ENCODE measurements at regions not wholly inside any gene's neighbourhood (a gene's known extent, or its start where the extent isn't known, plus 50 kb on each side); places are given as distances from the start of the nearest gene placed in this dataset.
"Not testable (repeated sequence)": the region's sequence is repeated elsewhere in the genome, so short reads cannot be mapped to it uniquely, and the experiment has no call there.

- no peak for DNase-seq (ENCODE audit: low read depth, low spot score)
Observed at GRCh38 chr14:48723841-48724495, 862.2 kb downstream of the RPS29 start.

- no peak for DNase-seq (ENCODE audit: low read depth, low spot score)
Observed at GRCh38 chr14:48714366-48714765, 871.8 kb downstream of the RPS29 start.

- no peak for DNase-seq (ENCODE audit: low read depth, low spot score)
Observed at GRCh38 chr14:48710133-48710532, 876.0 kb downstream of the RPS29 start.

GRCh38 chr14:48709277-48709785, 876.8 kb downstream of the RPS29 start:
- no peak for DNase-seq (ENCODE audit: low read depth, low spot score)

GRCh38 chr14:48704639-48705038, 881.5 kb downstream of the RPS29 start:
- DNase-seq (ENCODE audit: low read depth, low spot score): no peak

- no peak for DNase-seq (ENCODE audit: low read depth, low spot score)
Observed at GRCh38 chr14:48703728-48704467, 882.3 kb downstream of the RPS29 start.

GRCh38 chr14:48697362-48697761, 888.8 kb downstream of the RPS29 start:
- DNase-seq (ENCODE audit: low read depth, low spot score): not testable (repeated sequence)

- DNase-seq (ENCODE audit: low read depth, low spot score): no peak
Observed at GRCh38 chr14:48693793-48694192, 892.4 kb downstream of the RPS29 start.

GRCh38 chr14:48690349-48690748, 895.8 kb downstream of the RPS29 start:
- DNase-seq (ENCODE audit: low read depth, low spot score): no peak

- DNase-seq (ENCODE audit: low read depth, low spot score): no peak
Observed at GRCh38 chr14:48686650-48687049, 899.5 kb downstream of the RPS29 start.

- no peak for DNase-seq (ENCODE audit: low read depth, low spot score)
Observed at GRCh38 chr14:48672506-48672905, 913.7 kb downstream of the RPS29 start.

GRCh38 chr14:48670939-48671338, 915.2 kb downstream of the RPS29 start:
- no peak for DNase-seq (ENCODE audit: low read depth, low spot score)

- no peak for DNase-seq (ENCODE audit: low read depth, low spot score)
Observed at GRCh38 chr14:48665077-48665784, 920.9 kb downstream of the RPS29 start.

GRCh38 chr14:48643241-48643640, 942.9 kb downstream of the RPS29 start:
- DNase-seq (ENCODE audit: low read depth, low spot score): no peak

GRCh38 chr14:48628870-48629269, 953.5 kb upstream of the MDGA2 start:
- no peak for DNase-seq (ENCODE audit: low read depth, low spot score)

GRCh38 chr14:48622980-48623379, 947.6 kb upstream of the MDGA2 start:
- DNase-seq (ENCODE audit: low read depth, low spot score): no peak

GRCh38 chr14:48618057-48618456, 942.7 kb upstream of the MDGA2 start:
- no peak for DNase-seq (ENCODE audit: low read depth, low spot score)

- no peak for DNase-seq (ENCODE audit: low read depth, low spot score)
Observed at GRCh38 chr14:48616931-48617330, 941.5 kb upstream of the MDGA2 start.

- DNase-seq (ENCODE audit: low read depth, low spot score): no peak
Observed at GRCh38 chr14:48615618-48616017, 940.2 kb upstream of the MDGA2 start.

- no peak for DNase-seq (ENCODE audit: low read depth, low spot score)
Observed at GRCh38 chr14:48614003-48614402, 938.6 kb upstream of the MDGA2 start.

- not testable (repeated sequence) for DNase-seq (ENCODE audit: low read depth, low spot score)
Observed at GRCh38 chr14:48606960-48607359, 931.6 kb upstream of the MDGA2 start.

GRCh38 chr14:48598458-48598857, 923.1 kb upstream of the MDGA2 start:
- no peak for DNase-seq (ENCODE audit: low read depth, low spot score)

Measured in activated CD4-positive, CD25-positive, alpha-beta regulatory T cell treated with anti-CD3 and anti-CD28 coated beads, Interleukin-2, amount 50 U/mL, for 16 hours (primary cell).